Fibroblast of lung (primary cell): ENCODE measurements at regions not wholly inside any gene's neighbourhood (a gene's known extent, or its start where the extent isn't known, plus 50 kb on each side); places are given as distances from the start of the nearest gene placed in this dataset.
A peak's percentile ranks its signal among the peaks of the same experiment; 100 is the strongest.
"Not testable (repeated sequence)": the region's sequence is repeated elsewhere in the genome, so short reads cannot be mapped to it uniquely, and the experiment has no call there.

ENCODE experiments used
- DNase-seq, 2 donors: peaks; one replicate each; pipeline versions ENCODE4 v3.0.0 to v3.0.0-alpha.2; 2010; ENCODE audit warnings: low read depth in 2 of 2
- H2AFZ ChIP-seq: 2 replicates; pipeline ENCODE4 v1.5.1; 2012; ENCODE audit warnings: low read length, control low read depth, inconsistent platforms
- H3K27ac ChIP-seq: 2 replicates; pipeline ENCODE4 v1.5.1; 2011; ENCODE audit warnings: low read length, control low read depth; ENCODE audit not compliant: insufficient read depth
- H3K27me3 ChIP-seq: 2 replicates; pipeline ENCODE4 v1.5.1; 2011; ENCODE audit warnings: mild to moderate bottlenecking, low read length; ENCODE audit not compliant: control insufficient read depth, insufficient read depth
- H3K36me3 ChIP-seq: 2 replicates; pipeline ENCODE4 v1.5.1; 2011; ENCODE audit warnings: low read length; ENCODE audit not compliant: control insufficient read depth, insufficient read depth
- H3K4me1 ChIP-seq: 2 replicates; pipeline ENCODE4 v1.5.1; 2011; ENCODE audit warnings: low read length; ENCODE audit not compliant: control insufficient read depth, insufficient read depth; ENCODE audit errors: extremely low read depth
- H3K4me2 ChIP-seq: 2 replicates; pipeline ENCODE4 v1.5.1; 2011; ENCODE audit warnings: low read length, control low read depth; ENCODE audit not compliant: insufficient read depth; ENCODE audit errors: extremely low read depth
- H3K4me3 ChIP-seq, 4 experiments: fragments of 200-600 bp in 1 of 4; sonication (generic) in 1 of 4; replicated peaks in 1 of 4; 2 replicates each; pipeline ENCODE4 v1.5.1; 2011 to 2016; ENCODE audit warnings: low read length in 4 of 4, low read depth in 3 of 4, mild to moderate bottlenecking in 3 of 4, control low read depth in 2 of 4, inconsistent platforms in 1 of 4, mixed read lengths in 1 of 4; ENCODE audit not compliant: insufficient read depth in 1 of 4; ENCODE audit errors: control extremely low read depth in 1 of 4
- H3K79me2 ChIP-seq: 2 replicates; pipeline ENCODE4 v1.5.1; 2012; ENCODE audit warnings: mild to moderate bottlenecking, low read length, inconsistent platforms; ENCODE audit not compliant: control insufficient read depth, insufficient read depth
- H3K9ac ChIP-seq: 2 replicates; pipeline ENCODE4 v1.5.1; 2011; ENCODE audit warnings: mild to moderate bottlenecking, low read length, control low read depth; ENCODE audit not compliant: insufficient read depth
- H3K9me3 ChIP-seq: 2 replicates; pipeline ENCODE4 v1.5.1; 2012; ENCODE audit warnings: low read depth, low read length; ENCODE audit not compliant: control insufficient read depth, insufficient read depth
- H4K20me1 ChIP-seq: 2 replicates; pipeline ENCODE4 v1.5.1; 2011; ENCODE audit warnings: low read length; ENCODE audit not compliant: control insufficient read depth, insufficient read depth; ENCODE audit errors: extremely low read depth
- EZH2 ChIP-seq: IDR thresholded peaks from 2 replicates; pipeline ENCODE4 v1.5.1; 2012; ENCODE audit warnings: low read length, control low read depth, mild to moderate bottlenecking; ENCODE audit errors: missing control alignments
- TF ChIP-seq, protein P1 (sequence below), 2 donors: IDR thresholded peaks in 1 of 2; conservative IDR thresholded peaks in 1 of 2; 1 replicate in 1 of 2; 2 replicates in 1 of 2; pipeline ENCODE4 v1.5.1; 2011 to 2012; ENCODE audit warnings: low read length in 2 of 2, control low read depth in 1 of 2, inconsistent platforms in 1 of 2, low read depth in 1 of 2, mild to moderate bottlenecking in 1 of 2

DNA sequence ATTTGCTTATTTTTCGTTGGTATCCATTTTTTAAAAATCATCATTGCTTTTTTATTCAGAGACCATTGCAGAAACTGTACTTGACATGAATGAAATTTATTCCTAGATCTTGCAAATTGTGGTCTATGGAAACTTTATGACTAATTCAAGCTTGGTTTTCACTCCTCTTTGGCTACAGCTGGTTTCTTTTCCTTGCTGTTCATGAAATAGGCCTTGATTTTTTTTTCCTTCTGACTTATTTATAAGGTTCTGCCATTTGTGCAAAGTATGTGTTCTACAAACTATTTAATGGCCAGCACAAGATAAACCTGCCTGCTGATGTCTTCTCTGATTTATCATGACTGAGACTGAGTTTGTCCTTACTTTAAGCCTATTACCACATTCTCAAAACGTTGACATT is 764.0 kb upstream of the SLITRK5 start:
- DNase-seq = peak; percentile 59 to 70
- H2AFZ ChIP-seq = no peak overlapping the region
- H4K20me1 ChIP-seq = no peaks in the 10 kb centered on the region
- no peak overlapping the region for H3K4me2 ChIP-seq
- no peaks in the 10 kb centered on the region for H3K36me3 ChIP-seq
- H3K4me3 ChIP-seq = no peak overlapping the region
- H3K4me1 ChIP-seq = no peaks in the 10 kb centered on the region
- H3K79me2 ChIP-seq = no peaks in the 10 kb centered on the region
- no peaks in the 10 kb centered on the region for H3K27me3 ChIP-seq
- H3K9ac ChIP-seq = no peak overlapping the region
- TF ChIP-seq, protein P1, sequence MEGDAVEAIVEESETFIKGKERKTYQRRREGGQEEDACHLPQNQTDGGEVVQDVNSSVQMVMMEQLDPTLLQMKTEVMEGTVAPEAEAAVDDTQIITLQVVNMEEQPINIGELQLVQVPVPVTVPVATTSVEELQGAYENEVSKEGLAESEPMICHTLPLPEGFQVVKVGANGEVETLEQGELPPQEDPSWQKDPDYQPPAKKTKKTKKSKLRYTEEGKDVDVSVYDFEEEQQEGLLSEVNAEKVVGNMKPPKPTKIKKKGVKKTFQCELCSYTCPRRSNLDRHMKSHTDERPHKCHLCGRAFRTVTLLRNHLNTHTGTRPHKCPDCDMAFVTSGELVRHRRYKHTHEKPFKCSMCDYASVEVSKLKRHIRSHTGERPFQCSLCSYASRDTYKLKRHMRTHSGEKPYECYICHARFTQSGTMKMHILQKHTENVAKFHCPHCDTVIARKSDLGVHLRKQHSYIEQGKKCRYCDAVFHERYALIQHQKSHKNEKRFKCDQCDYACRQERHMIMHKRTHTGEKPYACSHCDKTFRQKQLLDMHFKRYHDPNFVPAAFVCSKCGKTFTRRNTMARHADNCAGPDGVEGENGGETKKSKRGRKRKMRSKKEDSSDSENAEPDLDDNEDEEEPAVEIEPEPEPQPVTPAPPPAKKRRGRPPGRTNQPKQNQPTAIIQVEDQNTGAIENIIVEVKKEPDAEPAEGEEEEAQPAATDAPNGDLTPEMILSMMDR (conservative IDR thresholded peaks at IDR 0.05 in 1 of 2, IDR thresholded peaks at IDR 0.05 in 1 of 2; ENCODE audit: low read depth in 1 of 2, low read length in 2 of 2) = no peak
- no peak for TF ChIP-seq EZH2
- H3K27ac ChIP-seq = no peak overlapping the region
- no peaks in the 10 kb centered on the region for H3K9me3 ChIP-seq

DNA sequence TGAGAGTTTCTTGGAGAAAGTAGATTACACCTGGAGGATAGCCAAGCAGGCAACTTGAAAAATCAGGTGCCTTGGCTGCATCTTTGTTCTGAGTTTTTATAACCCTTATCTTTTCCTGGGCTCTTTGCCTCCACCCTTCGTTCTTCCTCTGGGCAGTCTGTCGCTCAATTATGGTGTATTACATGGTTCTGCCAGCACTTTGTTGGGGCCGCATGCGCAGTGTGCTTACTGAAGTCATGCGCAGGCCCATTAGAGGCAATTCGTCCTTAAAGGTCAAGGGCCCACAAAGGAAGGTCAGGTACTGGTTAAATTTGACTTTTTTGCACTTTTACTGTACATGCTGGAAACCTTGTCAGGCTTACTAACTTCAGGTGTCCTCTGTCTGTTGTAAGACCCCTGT is 761.9 kb upstream of the SLITRK5 start:
- no peak for TF ChIP-seq EZH2
- TF ChIP-seq, protein P1 (conservative IDR thresholded peaks at IDR 0.05 in 1 of 2, IDR thresholded peaks at IDR 0.05 in 1 of 2; ENCODE audit: low read depth in 1 of 2, low read length in 2 of 2) = no peak
- no peak overlapping the region for H3K9ac ChIP-seq
- no peak overlapping the region for H2AFZ ChIP-seq
- H3K4me3 ChIP-seq = no peak overlapping the region
- H3K79me2 ChIP-seq = no peaks in the 10 kb centered on the region
- no peaks in the 10 kb centered on the region for H3K4me1 ChIP-seq
- H3K27ac ChIP-seq = no peak overlapping the region
- no peaks in the 10 kb centered on the region for H4K20me1 ChIP-seq
- no peaks in the 10 kb centered on the region for H3K27me3 ChIP-seq
- DNase-seq = no peak
- no peaks in the 10 kb centered on the region for H3K9me3 ChIP-seq
- H3K36me3 ChIP-seq = no peaks in the 10 kb centered on the region
- H3K4me2 ChIP-seq = no peak overlapping the region

DNA sequence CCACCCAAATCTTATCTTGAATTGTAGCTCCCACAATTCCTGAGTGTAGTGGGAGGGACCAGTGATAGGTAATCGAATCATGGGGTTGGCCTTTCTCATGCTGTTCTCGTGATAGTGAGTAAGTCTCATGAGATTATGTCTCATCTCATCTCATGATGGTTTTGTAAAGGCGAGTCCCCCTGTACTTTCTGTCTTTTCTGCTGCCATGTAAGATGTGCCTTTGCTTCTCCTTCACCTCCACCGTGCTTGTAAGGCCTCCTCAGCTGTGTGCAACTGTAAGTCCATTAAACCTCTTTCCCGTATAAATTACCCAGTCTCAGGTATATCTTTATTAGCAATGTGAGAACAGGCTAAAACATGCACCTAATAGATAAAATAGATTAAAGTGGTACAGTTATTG is 756.4 kb upstream of the SLITRK5 start:
- TF ChIP-seq, protein P1 (conservative IDR thresholded peaks at IDR 0.05 in 1 of 2, IDR thresholded peaks at IDR 0.05 in 1 of 2; ENCODE audit: low read depth in 1 of 2, low read length in 2 of 2) = no peak
- no peak for TF ChIP-seq EZH2
- Histone ChIP-seq H3K36me3 (no peaks in the 10 kb centered on the region), H3K9ac (no peak overlapping the region), H3K79me2 (no peaks in the 10 kb centered on the region), H4K20me1 (no peaks in the 10 kb centered on the region), H3K9me3 (no peaks in the 10 kb centered on the region), H2AFZ (no peak overlapping the region), H3K27ac (no peak overlapping the region), H3K4me1 (no peaks in the 10 kb centered on the region), H3K4me2 (no peak overlapping the region), H3K4me3 (no peak overlapping the region), H3K27me3 (no peaks in the 10 kb centered on the region)
- DNase-seq = no peak

DNA sequence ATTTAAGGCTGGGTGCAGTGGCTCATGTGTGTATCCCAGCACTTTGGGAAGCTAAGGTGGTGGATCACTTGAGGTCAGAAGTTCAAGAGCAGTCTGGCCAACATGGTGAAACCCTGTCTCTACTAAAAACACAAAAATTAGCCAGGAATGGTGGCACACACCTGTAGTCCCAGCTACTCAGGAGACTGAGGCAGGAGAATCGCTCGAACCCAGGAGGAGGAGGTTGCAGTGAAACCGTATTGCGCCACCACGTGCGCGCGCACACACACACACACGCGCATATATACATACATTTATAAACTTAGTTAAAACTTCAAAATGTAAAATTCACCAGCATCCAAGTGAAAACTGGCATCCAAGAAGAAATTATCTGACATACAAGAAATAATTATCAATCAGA is 753.7 kb upstream of the SLITRK5 start:
- H3K36me3 ChIP-seq, H3K9me3 ChIP-seq, H2AFZ ChIP-seq, H3K4me2 ChIP-seq, H3K4me1 ChIP-seq, H3K79me2 ChIP-seq, DNase-seq, H3K9ac ChIP-seq, H4K20me1 ChIP-seq, H3K27me3 ChIP-seq, H3K4me3 ChIP-seq, H3K27ac ChIP-seq: not testable (repeated sequence)
